PC-3 (cell line): ENCODE measurements at regions not wholly inside any gene's neighbourhood (a gene's known extent, or its start where the extent isn't known, plus 50 kb on each side); places are given as distances from the start of the nearest gene placed in this dataset.

Experiments used
- CTCF ChIP-seq: fragments of 300-600 bp; sonication (generic); conservative IDR thresholded peaks from 2 replicates; pipeline ENCODE4 v1.5.1; 2017; ENCODE audit warnings: antibody characterized with exemption, low read depth, mild to moderate bottlenecking, low read length
- EZH2 ChIP-seq: fragments of 300-600 bp; sonication (generic); IDR thresholded peaks from one replicate; pipeline ENCODE4 v1.6.1; 2017; ENCODE audit warnings: antibody characterized with exemption, mild to moderate bottlenecking, low read length; ENCODE audit not compliant: unreplicated experiment

GRCh38 chr18:59779979-59780378 lies 82.8 kb upstream of the CCBE1 start:
- TF ChIP-seq CTCF (no peak), EZH2 (no peak)
